ENCODE measurements at regions not wholly inside any gene's neighbourhood (a gene's known extent, or its start where the extent isn't known, plus 50 kb on each side); places are given as distances from the start of the nearest gene placed in this dataset.

GRCh38 chr2:235191978-235192377 lies 240.2 kb downstream of the SH3BP4 start:
- Histone ChIP-seq H3K23me2 (ENCODE audit: low read depth, low read length) (no peaks in the 10 kb centered on the region), H4K91ac (replicated peaks; ENCODE audit: insufficient read length, low read length) (no peak overlapping the region), H2BK12ac (ENCODE audit: low read depth, low read length) (no peak overlapping the region), H3K4ac (replicated peaks; ENCODE audit: insufficient read length, low read depth, low read length) (no peak overlapping the region), H3K9me3 (ENCODE audit: insufficient read depth in 2 of 2, low read depth in 1 of 2, low read length in 1 of 2) (no peaks in the 10 kb centered on the region), H3K18ac (ENCODE audit: extremely low read depth, low read length) (no peak overlapping the region), H2BK5ac (ENCODE audit: low read depth, low read length) (no peak overlapping the region), H3K79me1 (ENCODE audit: low read depth, low read length) (no peaks in the 10 kb centered on the region), H2BK20ac (ENCODE audit: low read length) (no peak overlapping the region), H3K27me3 (replicated peaks in 1 of 4; ENCODE audit: control insufficient read depth in 3 of 4, extremely low read depth in 1 of 4, insufficient read depth in 3 of 4, low read length in 3 of 4) (peaks cover 0 to 1% (median 0%) of the 10 kb centered on the region in 4 experiments; a peak in 1 of 7 replicates), H3K4me1 (replicated peaks in 1 of 4; ENCODE audit: control insufficient read depth in 3 of 4, insufficient read depth in 4 of 4, low read length in 3 of 4) (no peaks in the 10 kb centered on the region), H3K79me2 (ENCODE audit: control insufficient read depth in 1 of 2, insufficient read depth in 2 of 2, low read length in 2 of 2) (no peaks in the 10 kb centered on the region), H3K14ac (ENCODE audit: insufficient read length) (no peak overlapping the region), H2BK120ac (replicated peaks; ENCODE audit: low read depth, low read length) (no peak overlapping the region), H2AK5ac (ENCODE audit: low read depth, low read length) (no peak overlapping the region), H3K36me3 (ENCODE audit: control insufficient read depth in 2 of 4, insufficient read depth in 4 of 4, low read length in 3 of 4) (no peaks in the 10 kb centered on the region), H3K27ac (ENCODE audit: low read depth, low read length) (no peak overlapping the region), H3K4me3 (ENCODE audit: extremely low read depth in 1 of 4, insufficient read depth in 2 of 4, low read depth in 3 of 4, low read length in 4 of 4) (no peak overlapping the region), H4K20me1 (replicated peaks in 1 of 2; ENCODE audit: control insufficient read depth in 1 of 2, insufficient read depth in 2 of 2, low read length in 2 of 2) (no peaks in the 10 kb centered on the region), H2BK15ac (ENCODE audit: low read length) (no peak overlapping the region), H4K5ac (ENCODE audit: insufficient read length, low read depth, low read length) (no peak overlapping the region), H3K4me2 (ENCODE audit: insufficient read depth in 1 of 2, low read depth in 2 of 2, low read length in 2 of 2) (no peak overlapping the region), H4K8ac (ENCODE audit: extremely low read depth, insufficient read depth, low read length) (no peak overlapping the region), H3K23ac (ENCODE audit: insufficient read length) (no peak overlapping the region), H3K9ac (replicated peaks in 1 of 4; ENCODE audit: extremely low read depth in 1 of 4, low read depth in 3 of 4, low read length in 3 of 4) (no peak overlapping the region), H2AFZ (ENCODE audit: low read length) (no peak overlapping the region), H3K56ac (replicated peaks; ENCODE audit: insufficient read length, low read depth, low read length) (no peak overlapping the region)
- 94% methylated on average over 15 of the region's 15 CpGs; no CpG with 5 or more reads in 1 of the 2 experiments for WGBS, 2 experiments (ENCODE audit: extremely low coverage in 1 of 2, insufficient coverage in 1 of 2, insufficient read length in 1 of 2, insufficient replicate concordance in 2 of 2, low coverage in 1 of 2, low lambda C conversion rate in 2 of 2, missing lambda C conversion rate in 1 of 2)
- POLR2A ChIA-PET (ENCODE audit: partially characterized antibody), result no interaction called here
- no peak for DNase-seq (ENCODE audit: low read depth in 1 of 2, low spot score in 2 of 2)
- CTCF ChIA-PET (ENCODE audit: partially characterized antibody), result interaction anchor here (0.6 to 1.1 kb wide), 3 partner anchors 22 to 874 kb away, joined by 3 to 4 read pairs (median 4); no protein-coding TSS in a partner anchor
- FAIRE-seq, result no peak
- TF ChIP-seq SP4 (IDR thresholded peaks at IDR 0.05; ENCODE audit: low read length) (no peak), YY1 (IDR thresholded peaks at IDR 0.05; ENCODE audit: low read depth, low read length) (no peak), PHF8 (conservative IDR thresholded peaks at IDR 0.05; ENCODE audit: low read depth, low read length) (no peak), USF2 (IDR thresholded peaks at IDR 0.05; ENCODE audit: low read length) (no peak), KDM5A (IDR thresholded peaks at IDR 0.05; ENCODE audit: low read length) (no peak), POLR2AphosphoS5 (IDR thresholded peaks at IDR 0.05; ENCODE audit: low read depth, low read length) (no peak), EGR1 (IDR thresholded peaks at IDR 0.05; ENCODE audit: borderline replicate concordance, low read depth, low read length) (no peak), TEAD4 (IDR thresholded peaks at IDR 0.05; ENCODE audit: low read depth, low read length) (no peak), RFX5 (IDR thresholded peaks at IDR 0.05; ENCODE audit: borderline replicate concordance, low read depth, low read length) (no peak), JUN (IDR thresholded peaks at IDR 0.05; ENCODE audit: low read depth, low read length) (no peak), RXRA (IDR thresholded peaks at IDR 0.05; ENCODE audit: insufficient read depth, low read depth, low read length) (no peak), HDAC2 (IDR thresholded peaks at IDR 0.05; ENCODE audit: borderline replicate concordance in 1 of 2, low read depth in 2 of 2, low read length in 2 of 2) (no peak), SAP30 (IDR thresholded peaks at IDR 0.05; ENCODE audit: insufficient read depth, insufficient replicate concordance, low read length) (no peak), SIX5 (IDR thresholded peaks at IDR 0.05; ENCODE audit: low read depth, low read length) (no peak)
